ENCODE measurements at regions not wholly inside any gene's neighbourhood (a gene's known extent, or its start where the extent isn't known, plus 50 kb on each side); places are given as distances from the start of the nearest gene placed in this dataset.

GRCh38 chr9:107833295-107833694, 343.7 kb upstream of the KLF4 start:
- Histone ChIP-seq H4K20me1 (ENCODE audit: insufficient read depth, low read length) (no peaks in the 10 kb centered on the region), H3K4me2 (ENCODE audit: low read length) (no peak overlapping the region), H3K4me1 (ENCODE audit: insufficient read depth, low read length) (no peaks in the 10 kb centered on the region), H3K9ac (ENCODE audit: low read length) (no peak overlapping the region), H3K4me3 (ENCODE audit: insufficient read depth, low read depth, low read length) (no peak overlapping the region), H3K79me2 (ENCODE audit: insufficient read depth, low read length) (no peaks in the 10 kb centered on the region), H3K36me3 (ENCODE audit: insufficient read depth, low read length) (no peaks in the 10 kb centered on the region), H3K27ac (ENCODE audit: low read depth, low read length) (no peak overlapping the region), H3K27me3 (ENCODE audit: insufficient read depth, low read length) (no peaks in the 10 kb centered on the region), H3K9me3 (ENCODE audit: insufficient read depth, low read depth, low read length) (no peaks in the 10 kb centered on the region), H2AFZ (ENCODE audit: low read depth, low read length) (no peak overlapping the region)
- TF ChIP-seq EZH2 (IDR thresholded peaks at IDR 0.05; ENCODE audit: insufficient read depth, low read length) (no peak), CTCF (IDR thresholded peaks at IDR 0.05; ENCODE audit: insufficient read depth, low read depth, low read length) (no peak)
- Mint-ChIP-seq H3K27me3 (ENCODE audit: low read depth, unreplicated experiment) (peaks cover 17% of the 10 kb centered on the region), H3K27ac (ENCODE audit: unreplicated experiment) (no peak overlapping the region), H3K36me3 (ENCODE audit: low read depth, unreplicated experiment) (no peaks in the 10 kb centered on the region), H3K4me1 (ENCODE audit: low read depth, unreplicated experiment) (no peaks in the 10 kb centered on the region), H3K9me3 (ENCODE audit: unreplicated experiment) (peaks cover 9% of the 10 kb centered on the region), H3K4me3 (ENCODE audit: unreplicated experiment) (no peak overlapping the region)
- no peak for FAIRE-seq
- DNase-seq (ENCODE audit: low read depth): no peak

- Mint-ChIP-seq H3K27me3 (ENCODE audit: low read depth, unreplicated experiment) (peaks cover 17% of the 10 kb centered on the region), H3K4me1 (ENCODE audit: low read depth, unreplicated experiment) (no peaks in the 10 kb centered on the region)
These were observed 343.3 kb upstream of the KLF4 start for GRCh38 chr9:107832871-107833270.

More at GRCh38 chr9:107832871-107833270, 343.3 kb upstream of the KLF4 start:
- no peaks in the 10 kb centered on the region for H3K36me3 ChIP-seq (ENCODE audit: insufficient read depth, low read length)
- no peak overlapping the region for H3K4me2 ChIP-seq (ENCODE audit: low read length)
- TF ChIP-seq EZH2 (IDR thresholded peaks at IDR 0.05; ENCODE audit: insufficient read depth, low read length): no peak
- TF ChIP-seq CTCF (IDR thresholded peaks at IDR 0.05; ENCODE audit: insufficient read depth, low read depth, low read length): no peak
- no peak overlapping the region for H3K27ac Mint-ChIP-seq (ENCODE audit: unreplicated experiment)
- H3K36me3 Mint-ChIP-seq (ENCODE audit: low read depth, unreplicated experiment): no peaks in the 10 kb centered on the region
- H2AFZ ChIP-seq (ENCODE audit: low read depth, low read length): no peak overlapping the region
- H3K27me3 ChIP-seq (ENCODE audit: insufficient read depth, low read length): no peaks in the 10 kb centered on the region
- no peak overlapping the region for H3K4me3 Mint-ChIP-seq (ENCODE audit: unreplicated experiment)
- FAIRE-seq (no peak), DNase-seq (ENCODE audit: low read depth) (no peak)
- no peaks in the 10 kb centered on the region for H3K79me2 ChIP-seq (ENCODE audit: insufficient read depth, low read length)
- H3K9me3 ChIP-seq (ENCODE audit: insufficient read depth, low read depth, low read length): no peaks in the 10 kb centered on the region
- no peak overlapping the region for H3K4me3 ChIP-seq (ENCODE audit: insufficient read depth, low read depth, low read length)
- no peaks in the 10 kb centered on the region for H3K4me1 ChIP-seq (ENCODE audit: insufficient read depth, low read length)
- H3K27ac ChIP-seq (ENCODE audit: low read depth, low read length): no peak overlapping the region
- H3K9me3 Mint-ChIP-seq (ENCODE audit: unreplicated experiment): peaks cover 9% of the 10 kb centered on the region
- no peak overlapping the region for H3K9ac ChIP-seq (ENCODE audit: low read length)
- no peaks in the 10 kb centered on the region for H4K20me1 ChIP-seq (ENCODE audit: insufficient read depth, low read length)

Data from astrocyte (in vitro differentiated cells and primary cell).